22Rv1 (cell line): ENCODE measurements at regions not wholly inside any gene's neighbourhood (a gene's known extent, or its start where the extent isn't known, plus 50 kb on each side); places are given as distances from the start of the nearest gene placed in this dataset.

Experiments
- ZFX ChIP-seq: fragments of 450-650 bp; IDR thresholded peaks from 2 replicates; pipeline ENCODE4 v1.6.1; 2017; ENCODE audit warnings: antibody characterized with exemption, borderline replicate concordance
- TF ChIP-seq, protein P1 (sequence below): fragments of 450-650 bp; IDR thresholded peaks from 2 replicates; pipeline ENCODE4 v1.5.1; 2017; ENCODE audit warnings: mild to moderate bottlenecking

DNA sequence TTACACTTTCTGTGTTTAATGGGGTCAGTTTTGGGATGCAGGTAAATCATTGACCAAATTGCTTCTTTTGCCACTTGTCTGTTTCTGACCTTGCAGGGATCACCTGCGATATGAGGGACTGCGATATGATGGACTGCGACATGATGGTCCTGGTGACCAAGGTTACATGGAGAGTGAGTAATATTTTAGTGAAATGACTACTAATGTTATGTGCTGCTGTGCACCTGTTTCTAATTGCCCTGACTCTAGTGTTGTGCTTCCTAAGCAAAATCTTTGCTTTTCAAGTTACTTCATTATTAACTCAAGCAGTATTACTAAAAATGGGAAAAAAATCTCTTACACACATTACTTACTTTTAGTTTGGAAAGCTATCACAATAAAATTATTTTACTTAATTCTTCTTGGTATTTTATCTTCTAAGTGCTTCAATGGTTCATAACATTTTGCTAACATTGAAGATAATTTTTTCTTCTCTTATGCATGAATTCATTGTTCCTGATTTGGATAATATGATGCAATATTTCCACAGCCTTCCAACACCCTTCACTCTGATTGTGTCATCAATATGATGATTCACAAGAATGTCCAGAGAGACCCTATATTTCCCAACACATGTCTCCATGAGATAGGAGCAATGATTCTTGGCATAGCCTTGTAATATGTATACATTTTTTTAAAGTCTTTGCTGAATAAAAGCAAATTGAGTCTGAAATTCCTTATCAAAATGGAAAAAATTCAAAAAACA lies 306.2 kb upstream of the AKR1E2 start:
- TF ChIP-seq, protein P1, sequence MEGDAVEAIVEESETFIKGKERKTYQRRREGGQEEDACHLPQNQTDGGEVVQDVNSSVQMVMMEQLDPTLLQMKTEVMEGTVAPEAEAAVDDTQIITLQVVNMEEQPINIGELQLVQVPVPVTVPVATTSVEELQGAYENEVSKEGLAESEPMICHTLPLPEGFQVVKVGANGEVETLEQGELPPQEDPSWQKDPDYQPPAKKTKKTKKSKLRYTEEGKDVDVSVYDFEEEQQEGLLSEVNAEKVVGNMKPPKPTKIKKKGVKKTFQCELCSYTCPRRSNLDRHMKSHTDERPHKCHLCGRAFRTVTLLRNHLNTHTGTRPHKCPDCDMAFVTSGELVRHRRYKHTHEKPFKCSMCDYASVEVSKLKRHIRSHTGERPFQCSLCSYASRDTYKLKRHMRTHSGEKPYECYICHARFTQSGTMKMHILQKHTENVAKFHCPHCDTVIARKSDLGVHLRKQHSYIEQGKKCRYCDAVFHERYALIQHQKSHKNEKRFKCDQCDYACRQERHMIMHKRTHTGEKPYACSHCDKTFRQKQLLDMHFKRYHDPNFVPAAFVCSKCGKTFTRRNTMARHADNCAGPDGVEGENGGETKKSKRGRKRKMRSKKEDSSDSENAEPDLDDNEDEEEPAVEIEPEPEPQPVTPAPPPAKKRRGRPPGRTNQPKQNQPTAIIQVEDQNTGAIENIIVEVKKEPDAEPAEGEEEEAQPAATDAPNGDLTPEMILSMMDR, result no peak
- TF ChIP-seq ZFX, result no peak
